IMR-90 (cell line): ENCODE measurements at regions not wholly inside any gene's neighbourhood (a gene's known extent, or its start where the extent isn't known, plus 50 kb on each side); places are given as distances from the start of the nearest gene placed in this dataset.
"Not testable (repeated sequence)": the region's sequence is repeated elsewhere in the genome, so short reads cannot be mapped to it uniquely, and the experiment has no call there.

ENCODE experiments used
- ATAC-seq: fragments of 200-7000 bp; cut with Tn5 transposase; 2 replicates; pipeline ENCODE4 v1.9.1; 2020; ENCODE audit warnings: low read depth, mild to moderate bottlenecking, moderate library complexity
- BruUV-seq: library from RNA; stranded (reverse); fragments of 400-500 nt; replicated peaks from 2 replicates; lab custom pipeline; 2021; lab: Mats Ljungman, UMichigan
- CTCF ChIA-PET: fragments of 300-600 bp; formaldehyde crosslinking; extraction: SDS; loops from one replicate; lab custom pipeline; 2021; ENCODE audit warnings: antibody characterized with exemption; lab: Yijun Ruan, JAX
- POLR2A ChIA-PET: fragments of 300-600 bp; sonication (Branson Sonifier 250); formaldehyde crosslinking; loops from one replicate; lab custom pipeline; 2022; ENCODE audit warnings: antibody characterized with exemption; ENCODE audit not compliant: unreplicated experiment; lab: Charles Lee
- DNase-seq: peaks from one replicate; pipeline ENCODE4 v3.0.0; 2013
- H2AFZ ChIP-seq: replicated peaks from 2 replicates; pipeline ENCODE3; 2013; ENCODE audit warnings: low read length, mild to moderate bottlenecking; ENCODE audit not compliant: poor library complexity
- H2AK5ac ChIP-seq: 2 replicates; pipeline ENCODE4 v1.6.1; 2013; ENCODE audit warnings: low read depth, low read length, inconsistent platforms
- H2AK9ac ChIP-seq: replicated peaks from 2 replicates; pipeline ENCODE3; 2013; ENCODE audit warnings: mild to moderate bottlenecking, low read depth, low read length, moderate library complexity; ENCODE audit not compliant: poor library complexity
- H2BK120ac ChIP-seq: 2 replicates; pipeline ENCODE4 v1.6.1; 2013; ENCODE audit warnings: low read depth, low read length, inconsistent platforms
- H2BK15ac ChIP-seq: 3 replicates; pipeline ENCODE4 v1.6.1; 2013; ENCODE audit warnings: low read depth, low read length, inconsistent platforms
- H2BK20ac ChIP-seq: 2 replicates; pipeline ENCODE4 v1.6.1; 2013; ENCODE audit warnings: low read depth, mild to moderate bottlenecking, inconsistent platforms, low read length, moderate library complexity
- H2BK5ac ChIP-seq: 2 replicates; pipeline ENCODE4 v1.6.1; 2013; ENCODE audit warnings: mild to moderate bottlenecking, low read depth, low read length, inconsistent platforms; ENCODE audit not compliant: poor library complexity, severe bottlenecking
- H3K14ac ChIP-seq: replicated peaks from 2 replicates; pipeline ENCODE4 v1.6.1; 2013; ENCODE audit warnings: low read depth, low read length, inconsistent platforms
- H3K18ac ChIP-seq: 2 replicates; pipeline ENCODE4 v1.6.1; 2013; ENCODE audit warnings: low read depth, low read length, control low read depth
- H3K23ac ChIP-seq: 2 replicates; pipeline ENCODE4 v1.6.1; 2013; ENCODE audit warnings: low read depth, low read length, inconsistent platforms
- H3K27ac ChIP-seq: 2 replicates; pipeline ENCODE4 v1.5.1; 2013; ENCODE audit warnings: mild to moderate bottlenecking, control low read depth, low read length; ENCODE audit not compliant: insufficient read depth
- H3K27me3 ChIP-seq: 2 replicates; pipeline ENCODE4 v1.6.1; 2013; ENCODE audit warnings: low read length; ENCODE audit not compliant: control insufficient read depth, insufficient read depth
- H3K36me3 ChIP-seq: 2 replicates; pipeline ENCODE4 v1.6.1; 2013; ENCODE audit warnings: low read length, mixed read lengths; ENCODE audit not compliant: control insufficient read depth, insufficient read depth
- H3K4ac ChIP-seq: 2 replicates; pipeline ENCODE4 v1.6.1; 2013; ENCODE audit warnings: low read depth, low read length, inconsistent platforms
- H3K4me1 ChIP-seq: 2 replicates; pipeline ENCODE4 v1.6.1; 2013; ENCODE audit warnings: low read length, mixed read lengths; ENCODE audit not compliant: control insufficient read depth, insufficient read depth
- H3K4me2 ChIP-seq: 2 replicates; pipeline ENCODE4 v1.6.1; 2013; ENCODE audit warnings: low read depth, mild to moderate bottlenecking, control low read depth, low read length, moderate library complexity
- H3K4me3 ChIP-seq: 2 replicates; pipeline ENCODE4 v1.5.1; 2013; ENCODE audit warnings: low read depth, mild to moderate bottlenecking, control low read depth, low read length, moderate library complexity; ENCODE audit not compliant: insufficient read depth
- H3K56ac ChIP-seq: 2 replicates; pipeline ENCODE4 v1.6.1; 2013; ENCODE audit warnings: low read length, inconsistent platforms; ENCODE audit not compliant: insufficient read depth; ENCODE audit errors: extremely low read depth
- H3K79me1 ChIP-seq, 2 experiments: 2 replicates each; pipeline ENCODE4 v1.6.1; 2013; ENCODE audit warnings: low read length in 2 of 2, inconsistent platforms in 1 of 2, low read depth in 1 of 2
- H3K9ac ChIP-seq: 2 replicates; pipeline ENCODE4 v1.6.1; 2013; ENCODE audit warnings: low read depth, low read length, control low read depth
- H3K9me1 ChIP-seq: 2 replicates; pipeline ENCODE4 v1.6.1; 2013; ENCODE audit warnings: low read length, inconsistent platforms; ENCODE audit not compliant: insufficient read depth
- H3K9me3 ChIP-seq: 2 replicates; pipeline ENCODE4 v1.6.1; 2013; ENCODE audit warnings: low read length; ENCODE audit not compliant: control insufficient read depth, insufficient read depth
- H4K20me1 ChIP-seq: 2 replicates; pipeline ENCODE4 v1.6.1; 2013; ENCODE audit warnings: low read length, inconsistent platforms; ENCODE audit not compliant: insufficient read depth
- H4K5ac ChIP-seq: 2 replicates; pipeline ENCODE4 v1.6.1; 2013; ENCODE audit warnings: mild to moderate bottlenecking, low read depth, low read length, control low read depth
- H4K8ac ChIP-seq, 2 experiments: 2 replicates each; pipeline ENCODE4 v1.6.1; 2013; ENCODE audit warnings: low read depth in 2 of 2, low read length in 2 of 2, control low read depth in 1 of 2, inconsistent platforms in 1 of 2
- H4K91ac ChIP-seq: 2 replicates; pipeline ENCODE4 v1.6.1; 2013; ENCODE audit warnings: low read depth, low read length, inconsistent platforms; ENCODE audit not compliant: insufficient read depth
- WGBS, 2 experiments: methylation state at CpG; one replicate each; pipeline versions ENCODE4 v1.1.5 to v1.1.7; 2013; ENCODE audit warnings: missing lambda C conversion rate in 2 of 2; ENCODE audit not compliant: insufficient read length in 1 of 2; ENCODE audit errors: extremely low coverage in 2 of 2; 5-methylcytosine and 5-hydroxymethylcytosine counted together
- dilution Hi-C: fragments of 300-500 bp; cut with HindIII; formaldehyde crosslinking; loops from one replicate; pipeline ENCODE4 v1.14.3; 2018; ENCODE audit warnings: low sequenced_read_pairs; ENCODE audit not compliant: unreplicated experiment
- in situ Hi-C: fragments of 300-500 bp; cut with MboI; formaldehyde crosslinking; loops from 3 replicates; pipeline ENCODE4 v1.14.3; 2019; ENCODE audit warnings: low sequenced_read_pairs, inconsistent platforms, mixed read lengths
- intact Hi-C: fragments of 100-400 bp; cut with micrococcal nuclease; formaldehyde crosslinking; loops from 2 replicates; pipeline ENCODE4 v1.10.0; 2022

DNA sequence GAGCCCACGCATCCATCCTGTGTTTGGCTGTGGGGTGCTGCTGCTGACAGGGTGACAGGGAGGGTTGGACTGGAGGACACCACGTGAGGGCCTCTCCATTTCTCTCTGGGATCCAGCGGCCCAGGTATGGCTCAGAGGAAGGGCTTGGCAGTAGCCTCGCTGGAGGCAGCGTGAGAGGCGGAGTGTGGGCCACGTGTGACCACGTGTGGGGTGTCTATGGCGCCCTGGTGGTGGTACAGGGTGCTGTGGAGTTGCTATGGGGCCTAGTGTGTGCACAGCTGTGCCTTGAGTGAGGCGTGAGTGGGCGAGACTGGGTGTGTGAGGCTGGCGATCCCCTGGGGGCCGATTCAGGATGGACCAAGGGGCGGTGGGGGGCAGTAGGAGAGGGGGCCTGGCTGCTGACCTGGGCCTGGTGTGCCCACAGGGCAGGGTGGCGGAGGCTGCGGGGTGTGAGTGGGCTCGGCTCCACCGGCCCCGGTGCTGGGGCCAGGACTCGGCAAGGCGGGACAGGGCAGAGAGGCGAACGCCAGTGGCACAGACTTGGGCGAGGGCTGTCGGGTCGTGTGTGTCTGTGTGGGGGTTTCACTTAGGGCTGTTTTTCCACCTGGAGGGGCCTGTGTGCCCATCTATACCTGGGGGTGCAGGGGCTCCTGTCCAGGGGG, 72.7 kb downstream of the TMEM121 start:
- H4K91ac ChIP-seq, H2BK120ac ChIP-seq, H3K27me3 ChIP-seq, H3K27ac ChIP-seq, H3K4me3 ChIP-seq, CTCF ChIA-PET, H2AK9ac ChIP-seq, H3K56ac ChIP-seq, H3K4me1 ChIP-seq, H3K79me1 ChIP-seq, H2BK5ac ChIP-seq, dilution Hi-C loops, H3K4ac ChIP-seq, POLR2A ChIA-PET, H4K8ac ChIP-seq, H3K18ac ChIP-seq, H4K20me1 ChIP-seq, H2BK15ac ChIP-seq, H2AFZ ChIP-seq, H4K5ac ChIP-seq, H3K4me2 ChIP-seq, DNase-seq, H3K14ac ChIP-seq, H2AK5ac ChIP-seq, intact Hi-C loops, H2BK20ac ChIP-seq, H3K9ac ChIP-seq, BruUV-seq, H3K9me1 ChIP-seq, ATAC-seq, H3K23ac ChIP-seq, H3K36me3 ChIP-seq, in situ Hi-C loops: not testable (repeated sequence)
- H3K9me3 ChIP-seq, result peaks cover 31% of the 10 kb centered on the region
- WGBS, 2 experiments, result 62% methylated on average over 8 of the region's 26 CpGs; no CpG with 5 or more reads in 1 of the 2 experiments

GRCh38 chr14:105600195-105600938, 74.0 kb downstream of the TMEM121 start:
- DNase-seq, H2AFZ ChIP-seq, H3K27ac ChIP-seq, H4K91ac ChIP-seq, CTCF ChIA-PET, H3K56ac ChIP-seq, intact Hi-C loops, H3K4ac ChIP-seq, H2BK5ac ChIP-seq, H3K36me3 ChIP-seq, H3K4me3 ChIP-seq, H3K9me1 ChIP-seq, in situ Hi-C loops, H3K79me1 ChIP-seq, H2BK15ac ChIP-seq, H2BK120ac ChIP-seq, H3K18ac ChIP-seq, H3K27me3 ChIP-seq, H3K23ac ChIP-seq, H2AK5ac ChIP-seq, ATAC-seq, H3K4me1 ChIP-seq, H4K20me1 ChIP-seq, H3K4me2 ChIP-seq, dilution Hi-C loops, POLR2A ChIA-PET, H4K8ac ChIP-seq, H3K14ac ChIP-seq, H3K9ac ChIP-seq, H4K5ac ChIP-seq, H2AK9ac ChIP-seq, BruUV-seq, H2BK20ac ChIP-seq: not testable (repeated sequence)
- H3K9me3 ChIP-seq, result peaks cover 35% of the 10 kb centered on the region
- 90% methylated on average over 2 of the region's 52 CpGs; no CpG with 5 or more reads in 1 of the 2 experiments for WGBS, 2 experiments
